NOMO-1 treated with DMSO at 0.1 percent for 48 hours (cell line): ENCODE measurements at regions not wholly inside any gene's neighbourhood (a gene's known extent, or its start where the extent isn't known, plus 50 kb on each side); places are given as distances from the start of the nearest gene placed in this dataset.
"Not testable (repeated sequence)": the region's sequence is repeated elsewhere in the genome, so short reads cannot be mapped to it uniquely, and the experiment has no call there.

Source experiments
- DNase-seq: peaks from one replicate; lab custom pipeline; 2025; ENCODE audit not compliant: unreplicated experiment; lab: John Stamatoyannopoulos, UW

GRCh38 chr11:96681019-96681716 is 291.4 kb downstream of the JRKL start:
- DNase-seq = no peak

GRCh38 chr11:96694338-96694737 is 304.5 kb downstream of the JRKL start:
- no peak for DNase-seq

GRCh38 chr11:96696731-96697130 is 306.9 kb downstream of the JRKL start:
- no peak for DNase-seq

GRCh38 chr11:96697466-96697865 is 307.7 kb downstream of the JRKL start:
- DNase-seq = no peak

GRCh38 chr11:96704847-96705246 is 315.0 kb downstream of the JRKL start:
- no peak for DNase-seq

- DNase-seq = no peak
These were observed 316.9 kb downstream of the JRKL start for GRCh38 chr11:96706761-96707160.

GRCh38 chr11:96707273-96707672 is 317.5 kb downstream of the JRKL start:
- no peak for DNase-seq

- no peak for DNase-seq
These were observed 318.5 kb downstream of the JRKL start for GRCh38 chr11:96708219-96708878.

GRCh38 chr11:96713301-96713700 is 323.5 kb downstream of the JRKL start:
- DNase-seq = no peak

GRCh38 chr11:96714689-96715088 is 324.9 kb downstream of the JRKL start:
- DNase-seq = no peak

GRCh38 chr11:96715208-96715607 is 325.4 kb downstream of the JRKL start:
- DNase-seq = no peak

- no peak for DNase-seq
These were observed 346.8 kb downstream of the JRKL start for GRCh38 chr11:96736601-96737000.

- no peak for DNase-seq
These were observed 348.5 kb downstream of the JRKL start for GRCh38 chr11:96738311-96738710.

GRCh38 chr11:96741068-96741467 is 351.3 kb downstream of the JRKL start:
- no peak for DNase-seq

GRCh38 chr11:96744697-96745096 is 354.9 kb downstream of the JRKL start:
- DNase-seq = no peak

- DNase-seq = no peak
These were observed 359.0 kb downstream of the JRKL start for GRCh38 chr11:96748639-96749370.

GRCh38 chr11:96751807-96752206 is 362.0 kb downstream of the JRKL start:
- not testable (repeated sequence) for DNase-seq

- DNase-seq = no peak
These were observed 362.4 kb downstream of the JRKL start for GRCh38 chr11:96752221-96752620.

GRCh38 chr11:96753997-96754396 is 364.2 kb downstream of the JRKL start:
- no peak for DNase-seq

GRCh38 chr11:96755209-96755608 is 365.4 kb downstream of the JRKL start:
- DNase-seq = no peak

- DNase-seq = no peak
These were observed 365.9 kb downstream of the JRKL start for GRCh38 chr11:96755752-96756151.

- DNase-seq = no peak
These were observed 369.1 kb downstream of the JRKL start for GRCh38 chr11:96758957-96759356.
